ENCODE measurements at regions not wholly inside any gene's neighbourhood (a gene's known extent, or its start where the extent isn't known, plus 50 kb on each side); places are given as distances from the start of the nearest gene placed in this dataset.

DNA sequence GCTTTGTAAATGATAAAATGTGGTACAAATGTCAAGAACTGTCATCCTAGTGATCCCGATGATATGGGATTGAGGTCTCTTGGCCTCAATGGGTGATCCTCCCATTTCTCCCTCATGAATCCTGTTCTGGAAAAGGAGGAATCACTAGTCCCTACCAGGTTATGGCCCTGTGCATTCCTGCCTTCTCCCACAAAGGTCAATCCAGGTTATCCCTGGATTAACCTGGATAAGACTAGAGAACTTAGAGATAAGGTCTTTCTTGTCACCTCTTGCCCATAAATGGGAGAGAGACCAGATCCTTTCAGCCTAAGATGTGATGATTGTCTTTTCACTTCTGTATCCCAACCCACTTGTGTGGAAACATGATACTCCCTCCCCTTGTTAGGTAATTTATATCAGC lies 396.7 kb downstream of the BUD13 start:
- H3K79me1 ChIP-seq (ENCODE audit: low read length): no peaks in the 10 kb centered on the region
- no peak overlapping the region for H3K14ac ChIP-seq (ENCODE audit: low read length)
- H3K79me2 ChIP-seq (ENCODE audit: control insufficient read depth, insufficient read depth, low read length, poor library complexity): no peaks in the 10 kb centered on the region
- no peak overlapping the region for H2BK5ac ChIP-seq (ENCODE audit: low read depth, low read length, poor library complexity)
- no peak overlapping the region for H3K18ac ChIP-seq (ENCODE audit: low read length)
- no peak overlapping the region for H4K8ac ChIP-seq (ENCODE audit: low read depth, low read length)
- H3K27me3 ChIP-seq (ENCODE audit: insufficient read depth, low read length): no peaks in the 10 kb centered on the region
- no peak overlapping the region for H4K91ac ChIP-seq (ENCODE audit: low read depth, low read length)
- H3K9ac ChIP-seq (ENCODE audit: low read length): no peak overlapping the region
- H2AK5ac ChIP-seq (ENCODE audit: low read length): no peak overlapping the region
- no peak overlapping the region for H3K4me3 ChIP-seq (ENCODE audit: low read depth, low read length)
- no peak for DNase-seq
- H2BK12ac ChIP-seq (ENCODE audit: low read length): no peak overlapping the region
- H2BK120ac ChIP-seq (ENCODE audit: insufficient read depth, low read length, poor library complexity): no peak overlapping the region
- H3K36me3 ChIP-seq (ENCODE audit: control insufficient read depth in 1 of 2, insufficient read depth in 2 of 2, low read length in 2 of 2): no peaks in the 10 kb centered on the region
- H3K27ac ChIP-seq (ENCODE audit: low read depth, low read length): no peak overlapping the region
- no peaks in the 10 kb centered on the region for H3K4me1 ChIP-seq (ENCODE audit: control insufficient read depth in 1 of 2, insufficient read depth in 2 of 2, low read length in 2 of 2)
- H3K4me2 ChIP-seq (ENCODE audit: low read length): no peak overlapping the region
- H2AFZ ChIP-seq (ENCODE audit: insufficient read depth, low read length, poor library complexity): no peak overlapping the region
- no peaks in the 10 kb centered on the region for H3K9me3 ChIP-seq (ENCODE audit: insufficient read depth, low read depth, low read length)
- no CpG with 5 or more reads among the region's 1 CpG for WGBS (ENCODE audit: extremely low coverage, insufficient coverage, insufficient read length)
- H4K12ac ChIP-seq (ENCODE audit: low read depth, low read length): no peak overlapping the region
- H3K4ac ChIP-seq (ENCODE audit: low read depth, low read length): no peak overlapping the region
- H3K23ac ChIP-seq (ENCODE audit: low read length): no peak overlapping the region

DNA sequence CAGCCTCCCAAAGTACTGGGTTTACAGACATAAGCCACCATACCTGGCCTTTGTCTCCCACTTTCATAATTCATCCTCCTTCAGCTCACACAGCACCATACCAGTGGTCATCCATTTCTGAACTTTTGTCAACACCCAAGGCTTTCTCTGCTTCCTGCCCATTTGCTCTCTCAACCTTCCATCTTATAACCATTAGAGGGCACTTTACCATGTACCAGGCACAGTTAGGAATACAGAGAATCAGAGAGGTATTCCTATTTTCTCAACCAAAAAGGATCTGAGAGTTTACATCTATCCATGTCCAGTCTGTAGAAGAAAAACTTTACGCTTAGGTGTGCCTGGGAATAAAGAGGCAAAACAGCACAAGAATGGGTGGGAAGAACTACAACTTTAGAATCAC lies 397.6 kb downstream of the BUD13 start:
- H3K23ac ChIP-seq (ENCODE audit: low read length): no peak overlapping the region
- no peak overlapping the region for H3K14ac ChIP-seq (ENCODE audit: low read length)
- H3K4me1 ChIP-seq (ENCODE audit: control insufficient read depth in 1 of 2, insufficient read depth in 2 of 2, low read length in 2 of 2): no peaks in the 10 kb centered on the region
- H3K27me3 ChIP-seq (ENCODE audit: insufficient read depth, low read length): no peaks in the 10 kb centered on the region
- no CpG with 5 or more reads among the region's 1 CpG for WGBS (ENCODE audit: extremely low coverage, insufficient coverage, insufficient read length)
- no peaks in the 10 kb centered on the region for H3K79me2 ChIP-seq (ENCODE audit: control insufficient read depth, insufficient read depth, low read length, poor library complexity)
- H2AFZ ChIP-seq (ENCODE audit: insufficient read depth, low read length, poor library complexity): no peak overlapping the region
- H2BK12ac ChIP-seq (ENCODE audit: low read length): no peak overlapping the region
- no peak overlapping the region for H3K4me3 ChIP-seq (ENCODE audit: low read depth, low read length)
- H4K8ac ChIP-seq (ENCODE audit: low read depth, low read length): no peak overlapping the region
- no peak overlapping the region for H3K4ac ChIP-seq (ENCODE audit: low read depth, low read length)
- H2AK5ac ChIP-seq (ENCODE audit: low read length): no peak overlapping the region
- H3K4me2 ChIP-seq (ENCODE audit: low read length): no peak overlapping the region
- no peak overlapping the region for H3K9ac ChIP-seq (ENCODE audit: low read length)
- no peaks in the 10 kb centered on the region for H3K36me3 ChIP-seq (ENCODE audit: control insufficient read depth in 1 of 2, insufficient read depth in 2 of 2, low read length in 2 of 2)
- no peak overlapping the region for H4K91ac ChIP-seq (ENCODE audit: low read depth, low read length)
- no peak overlapping the region for H3K18ac ChIP-seq (ENCODE audit: low read length)
- DNase-seq: no peak
- no peak overlapping the region for H2BK120ac ChIP-seq (ENCODE audit: insufficient read depth, low read length, poor library complexity)
- no peaks in the 10 kb centered on the region for H3K79me1 ChIP-seq (ENCODE audit: low read length)
- no peaks in the 10 kb centered on the region for H3K9me3 ChIP-seq (ENCODE audit: insufficient read depth, low read depth, low read length)
- no peak overlapping the region for H4K12ac ChIP-seq (ENCODE audit: low read depth, low read length)
- H2BK5ac ChIP-seq (ENCODE audit: low read depth, low read length, poor library complexity): no peak overlapping the region
- no peak overlapping the region for H3K27ac ChIP-seq (ENCODE audit: low read depth, low read length)

DNA sequence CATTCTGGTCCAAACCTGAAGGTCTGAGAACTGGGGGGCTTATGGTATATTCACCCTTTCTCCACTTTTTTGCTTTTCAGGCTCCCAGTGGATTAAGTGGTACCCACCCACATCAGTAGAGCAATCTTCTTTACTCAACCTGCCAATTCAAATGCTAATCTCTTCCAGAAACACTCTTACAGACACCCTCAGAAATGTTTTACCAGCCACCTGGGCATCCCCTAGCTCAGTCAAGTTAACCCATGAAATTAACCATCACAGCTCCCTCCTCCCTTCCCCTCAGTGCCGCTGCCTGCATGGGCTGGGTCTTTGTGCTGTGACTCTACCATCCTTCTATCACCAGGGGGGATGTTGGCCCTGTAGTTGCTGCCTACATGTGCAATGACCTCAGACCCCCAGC lies 398.7 kb downstream of the BUD13 start:
- Histone ChIP-seq H2AFZ (ENCODE audit: insufficient read depth, low read length, poor library complexity) (no peak overlapping the region), H3K4me2 (ENCODE audit: low read length) (no peak overlapping the region), H2AK5ac (ENCODE audit: low read length) (no peak overlapping the region), H3K4me3 (ENCODE audit: low read depth, low read length) (no peak overlapping the region), H3K79me2 (ENCODE audit: control insufficient read depth, insufficient read depth, low read length, poor library complexity) (no peaks in the 10 kb centered on the region), H3K27ac (ENCODE audit: low read depth, low read length) (no peak overlapping the region), H3K14ac (ENCODE audit: low read length) (no peak overlapping the region), H2BK12ac (ENCODE audit: low read length) (no peak overlapping the region), H3K9ac (ENCODE audit: low read length) (no peak overlapping the region), H3K36me3 (ENCODE audit: control insufficient read depth in 1 of 2, insufficient read depth in 2 of 2, low read length in 2 of 2) (no peaks in the 10 kb centered on the region), H4K12ac (ENCODE audit: low read depth, low read length) (no peak overlapping the region), H2BK5ac (ENCODE audit: low read depth, low read length, poor library complexity) (no peak overlapping the region), H3K79me1 (ENCODE audit: low read length) (no peaks in the 10 kb centered on the region), H4K91ac (ENCODE audit: low read depth, low read length) (no peak overlapping the region), H3K4me1 (ENCODE audit: control insufficient read depth in 1 of 2, insufficient read depth in 2 of 2, low read length in 2 of 2) (no peaks in the 10 kb centered on the region), H3K9me3 (ENCODE audit: insufficient read depth, low read depth, low read length) (no peaks in the 10 kb centered on the region), H2BK120ac (ENCODE audit: insufficient read depth, low read length, poor library complexity) (no peak overlapping the region), H4K8ac (ENCODE audit: low read depth, low read length) (no peak overlapping the region), H3K27me3 (ENCODE audit: insufficient read depth, low read length) (no peaks in the 10 kb centered on the region), H3K4ac (ENCODE audit: low read depth, low read length) (no peak overlapping the region), H3K23ac (ENCODE audit: low read length) (no peak overlapping the region), H3K18ac (ENCODE audit: low read length) (no peak overlapping the region)
- no peak for DNase-seq
- no CpG with 5 or more reads among the region's 1 CpG for WGBS (ENCODE audit: extremely low coverage, insufficient coverage, insufficient read length)

DNA sequence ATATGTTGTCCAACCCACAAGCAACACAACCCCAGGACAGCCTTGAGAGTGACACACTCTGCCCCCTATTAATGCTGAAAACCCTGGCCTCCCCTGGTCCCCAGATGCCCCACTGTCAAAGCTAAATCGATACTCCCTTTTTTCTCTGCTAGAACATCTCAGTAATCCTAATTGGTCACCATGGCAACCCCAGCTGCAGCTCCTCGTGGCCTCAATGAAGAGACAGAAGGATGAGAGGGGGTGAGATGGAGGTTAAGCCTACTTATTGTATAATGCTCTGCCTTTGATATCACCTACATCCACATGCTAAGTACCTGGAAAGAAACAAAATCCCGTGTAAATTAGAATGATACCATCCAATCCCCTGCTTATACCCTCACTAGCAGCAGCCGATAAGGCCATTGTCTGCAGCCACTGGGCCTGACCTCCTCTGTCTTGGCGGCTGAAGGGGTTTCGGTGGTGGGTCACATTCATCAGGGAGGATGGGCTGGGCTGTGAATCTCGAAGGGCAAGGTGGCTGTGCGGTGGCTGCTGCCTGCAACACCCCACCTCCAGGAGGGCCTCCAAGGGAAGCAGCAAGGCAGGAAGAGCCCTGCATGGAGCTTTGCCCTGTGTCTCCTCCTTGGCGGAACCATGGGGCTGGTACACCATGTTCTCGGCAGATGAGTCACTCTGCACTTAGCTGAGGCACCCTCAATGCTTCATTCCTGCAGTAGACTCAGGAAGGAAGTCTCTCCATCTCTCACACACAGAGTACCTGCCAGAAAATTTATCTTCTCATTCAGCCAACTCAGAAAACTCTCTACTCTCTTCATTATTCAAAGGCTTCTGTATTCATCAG lies 399.5 kb downstream of the BUD13 start:
- H3K27ac ChIP-seq (ENCODE audit: low read depth, low read length): no peak overlapping the region
- no peak overlapping the region for H3K14ac ChIP-seq (ENCODE audit: low read length)
- no peak overlapping the region for H2BK120ac ChIP-seq (ENCODE audit: insufficient read depth, low read length, poor library complexity)
- no peaks in the 10 kb centered on the region for H3K36me3 ChIP-seq (ENCODE audit: control insufficient read depth in 1 of 2, insufficient read depth in 2 of 2, low read length in 2 of 2)
- no peak overlapping the region for H3K18ac ChIP-seq (ENCODE audit: low read length)
- no peaks in the 10 kb centered on the region for H3K4me1 ChIP-seq (ENCODE audit: control insufficient read depth in 1 of 2, insufficient read depth in 2 of 2, low read length in 2 of 2)
- WGBS (ENCODE audit: extremely low coverage, insufficient coverage, insufficient read length): no CpG with 5 or more reads among the region's 10 CpGs
- no peak overlapping the region for H4K91ac ChIP-seq (ENCODE audit: low read depth, low read length)
- H2AK5ac ChIP-seq (ENCODE audit: low read length): no peak overlapping the region
- no peak for DNase-seq
- no peak overlapping the region for H2BK5ac ChIP-seq (ENCODE audit: low read depth, low read length, poor library complexity)
- H3K79me1 ChIP-seq (ENCODE audit: low read length): no peaks in the 10 kb centered on the region
- H3K27me3 ChIP-seq (ENCODE audit: insufficient read depth, low read length): no peaks in the 10 kb centered on the region
- H2AFZ ChIP-seq (ENCODE audit: insufficient read depth, low read length, poor library complexity): no peak overlapping the region
- H2BK12ac ChIP-seq (ENCODE audit: low read length): no peak overlapping the region
- H3K9ac ChIP-seq (ENCODE audit: low read length): no peak overlapping the region
- no peak overlapping the region for H3K4me2 ChIP-seq (ENCODE audit: low read length)
- H3K4me3 ChIP-seq (ENCODE audit: low read depth, low read length): peak overlapping the region; percentile 49
- H3K79me2 ChIP-seq (ENCODE audit: control insufficient read depth, insufficient read depth, low read length, poor library complexity): no peaks in the 10 kb centered on the region
- H3K9me3 ChIP-seq (ENCODE audit: insufficient read depth, low read depth, low read length): no peaks in the 10 kb centered on the region
- no peak overlapping the region for H4K12ac ChIP-seq (ENCODE audit: low read depth, low read length)
- no peak overlapping the region for H4K8ac ChIP-seq (ENCODE audit: low read depth, low read length)
- H3K4ac ChIP-seq (ENCODE audit: low read depth, low read length): no peak overlapping the region
- no peak overlapping the region for H3K23ac ChIP-seq (ENCODE audit: low read length)

Measured in trophoblast cell (in vitro differentiated cells and primary cell).